PC-3 (cell line): ENCODE measurements at regions not wholly inside any gene's neighbourhood (a gene's known extent, or its start where the extent isn't known, plus 50 kb on each side); places are given as distances from the start of the nearest gene placed in this dataset.

Experiments
- ATAC-seq: fragments of 200-7000 bp; cut with Tn5 transposase; 2 replicates; pipeline ENCODE4 v1.9.1; 2020; ENCODE audit warnings: mild to moderate bottlenecking, moderate library complexity
- BruUV-seq: library from RNA; stranded (reverse); fragments of 400-500 nt; replicated peaks from 2 replicates; lab custom pipeline; 2021; lab: Mats Ljungman, UMichigan
- CTCF ChIA-PET: fragments of 300-600 bp; sonication (Branson Sonifier 250); formaldehyde crosslinking; loops from one replicate; lab custom pipeline; 2022; ENCODE audit warnings: antibody characterized with exemption; lab: Charles Lee
- POLR2A ChIA-PET: fragments of 300-600 bp; sonication (Branson Sonifier 250); formaldehyde crosslinking; loops from one replicate; lab custom pipeline; 2022; ENCODE audit warnings: antibody characterized with exemption; ENCODE audit not compliant: unreplicated experiment; lab: Charles Lee
- DNase-seq: peaks from one replicate; pipeline ENCODE4 v3.0.0-alpha.2; 2015
- H2AFZ ChIP-seq: fragments of 300-600 bp; sonication (generic); 2 replicates; pipeline ENCODE4 v1.6.0; 2016; ENCODE audit warnings: antibody characterized with exemption, low read length
- H3F3A ChIP-seq: fragments of 300-600 bp; sonication (generic); one replicate; pipeline ENCODE4 v1.6.0; 2017; ENCODE audit warnings: antibody characterized with exemption, low read length, control low read depth, mild to moderate bottlenecking; ENCODE audit not compliant: unreplicated experiment
- H3K27ac ChIP-seq: fragments of 300-600 bp; sonication (generic); 2 replicates; pipeline ENCODE4 v1.5.1; 2016; ENCODE audit warnings: mild to moderate bottlenecking, low read length
- H3K27me3 ChIP-seq: fragments of 300-600 bp; sonication (generic); 2 replicates; pipeline ENCODE4 v1.6.1; 2016; ENCODE audit warnings: low read length, mixed read lengths
- H3K36me3 ChIP-seq: fragments of 300-600 bp; sonication (generic); 2 replicates; pipeline ENCODE4 v1.6.1; 2016; ENCODE audit warnings: low read depth, mixed run types, low read length, mixed read lengths
- H3K4me1 ChIP-seq: fragments of 300-600 bp; sonication (generic); 2 replicates; pipeline ENCODE4 v1.5.1; 2016; ENCODE audit warnings: low read length; ENCODE audit not compliant: insufficient read depth
- H3K4me2 ChIP-seq: fragments of 300-600 bp; sonication (generic); 2 replicates; pipeline ENCODE4 v1.6.0; 2016; ENCODE audit warnings: low read length
- H3K4me3 ChIP-seq: fragments of 300-600 bp; sonication (generic); 2 replicates; pipeline ENCODE4 v1.5.1; 2016; ENCODE audit warnings: mild to moderate bottlenecking, low read length, mixed read lengths
- H3K79me2 ChIP-seq: fragments of 300-600 bp; sonication (generic); 2 replicates; pipeline ENCODE4 v1.6.1; 2017; ENCODE audit warnings: low read length, mixed read lengths
- H3K9ac ChIP-seq: fragments of 300-600 bp; sonication (generic); 2 replicates; pipeline ENCODE4 v1.6.0; 2016; ENCODE audit warnings: mild to moderate bottlenecking, low read length
- H3K9me2 ChIP-seq: fragments of 300-600 bp; sonication (generic); replicated peaks from 2 replicates; pipeline ENCODE4 v1.6.1; 2016; ENCODE audit warnings: mixed run types, low read length, mixed read lengths
- H3K9me3 ChIP-seq: fragments of 300-600 bp; sonication (generic); 2 replicates; pipeline ENCODE4 v1.6.1; 2016; ENCODE audit warnings: low read length, mixed read lengths
- H4K20me1 ChIP-seq: fragments of 300-600 bp; sonication (generic); 2 replicates; pipeline ENCODE4 v1.6.1; 2016; ENCODE audit warnings: low read length, mixed read lengths
- CTCF ChIP-seq: fragments of 300-600 bp; sonication (generic); conservative IDR thresholded peaks from 2 replicates; pipeline ENCODE4 v1.5.1; 2017; ENCODE audit warnings: antibody characterized with exemption, low read depth, mild to moderate bottlenecking, low read length
- EZH2 ChIP-seq: fragments of 300-600 bp; sonication (generic); IDR thresholded peaks from one replicate; pipeline ENCODE4 v1.6.1; 2017; ENCODE audit warnings: antibody characterized with exemption, mild to moderate bottlenecking, low read length; ENCODE audit not compliant: unreplicated experiment
- EZH2phosphoT487 ChIP-seq: fragments of 300-600 bp; sonication (generic); IDR thresholded peaks from 2 replicates; pipeline ENCODE4 v1.6.1; 2018; ENCODE audit warnings: mild to moderate bottlenecking, antibody characterized with exemption, low read length, borderline replicate concordance
- intact Hi-C: fragments of 100-400 bp; cut with micrococcal nuclease; formaldehyde crosslinking; loops from 2 replicates; pipeline ENCODE4 v1.9.0; 2023

- intact Hi-C loops, result no loop called here
- no TSS peak for BruUV-seq
These were observed 260.9 kb downstream of the VRK1 start for GRCh38 chr14:97058074-97058467.

GRCh38 chr14:97058589-97058988 is 261.4 kb downstream of the VRK1 start:
- DNase-seq, result no peak
- no peak overlapping the region for H3K4me2 ChIP-seq
- ChIA-PET POLR2A (no interaction called here), CTCF (no interaction called here)
- no peaks in the 10 kb centered on the region for H3K79me2 ChIP-seq
- no peaks in the 10 kb centered on the region for H3K9me3 ChIP-seq
- H4K20me1 ChIP-seq, result no peaks in the 10 kb centered on the region
- no peaks in the 10 kb centered on the region for H3K27me3 ChIP-seq
- no peaks in the 10 kb centered on the region for H3F3A ChIP-seq
- H3K9ac ChIP-seq, result no peak overlapping the region
- H3K9me2 ChIP-seq, result no peaks in the 10 kb centered on the region
- no peak overlapping the region for H3K4me3 ChIP-seq
- BruUV-seq, result no TSS peak
- ATAC-seq, result no peak
- intact Hi-C loops, result no loop called here
- H3K4me1 ChIP-seq, result 0 out of 2 replicates have a peak, but pooled peaks cover 3% of the 10 kb centered on the region
- H2AFZ ChIP-seq, result no peak overlapping the region
- TF ChIP-seq CTCF (no peak), EZH2phosphoT487 (no peak), EZH2 (no peak)
- no peaks in the 10 kb centered on the region; the same call in 1 of the 2 replicates for H3K36me3 ChIP-seq
- H3K27ac ChIP-seq, result no peak overlapping the region

More at GRCh38 chr14:97058074-97058467, 260.9 kb downstream of the VRK1 start:
- ATAC-seq, result no peak
- H3K79me2 ChIP-seq, result no peaks in the 10 kb centered on the region
- no peak overlapping the region for H3K4me3 ChIP-seq
- H3K36me3 ChIP-seq, result no peaks in the 10 kb centered on the region; the same call in 1 of the 2 replicates
- H3K4me1 ChIP-seq, result 0 out of 2 replicates have a peak, but pooled peaks cover 3% of the 10 kb centered on the region
- no peaks in the 10 kb centered on the region for H3F3A ChIP-seq
- no peak for TF ChIP-seq CTCF
- no peaks in the 10 kb centered on the region for H3K9me3 ChIP-seq
- no peak overlapping the region for H3K9ac ChIP-seq
- H3K27me3 ChIP-seq, result no peaks in the 10 kb centered on the region
- H3K4me2 ChIP-seq, result no peak overlapping the region
- POLR2A ChIA-PET, result no interaction called here
- no peak for DNase-seq
- CTCF ChIA-PET, result no interaction called here
- H2AFZ ChIP-seq, result no peak overlapping the region
- no peak overlapping the region for H3K27ac ChIP-seq
- no peaks in the 10 kb centered on the region for H3K9me2 ChIP-seq
- no peaks in the 10 kb centered on the region for H4K20me1 ChIP-seq

- Histone ChIP-seq H2AFZ (no peak overlapping the region), H3K79me2 (no peaks in the 10 kb centered on the region), H3K27ac (no peak overlapping the region), H3F3A (peaks cover 6% of the 10 kb centered on the region), H3K9ac (no peak overlapping the region), H3K36me3 (no peaks in the 10 kb centered on the region; the same call in 1 of the 2 replicates), H3K9me3 (no peaks in the 10 kb centered on the region), H3K4me2 (no peak overlapping the region), H4K20me1 (no peaks in the 10 kb centered on the region), H3K4me1 (peaks cover 18% of the 10 kb centered on the region), H3K27me3 (no peaks in the 10 kb centered on the region), H3K9me2 (no peaks in the 10 kb centered on the region), H3K4me3 (no peak overlapping the region)
- POLR2A ChIA-PET, result no interaction called here
- CTCF ChIA-PET, result no interaction called here
- intact Hi-C loops, result no loop called here
- TF ChIP-seq CTCF (no peak), EZH2phosphoT487 (no peak), EZH2 (no peak)
- no peak for DNase-seq
- no TSS peak for BruUV-seq
- no peak for ATAC-seq
These were observed 264.0 kb downstream of the VRK1 start for GRCh38 chr14:97061198-97061597.
